NCI-H526 (cell line): ENCODE measurements at regions not wholly inside any gene's neighbourhood (a gene's known extent, or its start where the extent isn't known, plus 50 kb on each side); places are given as distances from the start of the nearest gene placed in this dataset.
"Not testable (repeated sequence)": the region's sequence is repeated elsewhere in the genome, so short reads cannot be mapped to it uniquely, and the experiment has no call there.

Experiments
- DNase-seq, 2 experiments: peaks; one replicate each; lab custom pipeline; 2025; lab: John Stamatoyannopoulos, UW

DNA sequence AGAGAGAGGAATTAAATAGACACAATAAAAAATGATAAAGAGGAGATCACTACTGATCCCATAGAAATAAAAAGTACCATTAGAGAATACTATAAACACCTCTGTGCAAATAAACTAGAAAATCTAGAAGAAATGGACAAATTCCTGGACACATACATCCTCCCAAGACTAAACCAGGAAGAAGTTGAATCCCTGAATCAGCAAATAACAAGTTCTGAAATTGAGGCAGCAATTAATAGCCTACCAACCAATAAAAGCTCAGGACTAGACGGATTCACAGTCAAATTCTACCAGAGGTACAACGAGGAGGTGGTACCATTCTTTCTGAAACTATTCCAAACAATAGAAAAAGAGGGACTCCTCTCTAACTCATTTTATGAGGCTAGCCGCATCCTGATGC, 862.7 kb upstream of the NRXN1 start:
- not testable (repeated sequence) for DNase-seq

GRCh38 chr2:51888120-51888519, 856.2 kb upstream of the NRXN1 start:
- no peak for DNase-seq

DNA sequence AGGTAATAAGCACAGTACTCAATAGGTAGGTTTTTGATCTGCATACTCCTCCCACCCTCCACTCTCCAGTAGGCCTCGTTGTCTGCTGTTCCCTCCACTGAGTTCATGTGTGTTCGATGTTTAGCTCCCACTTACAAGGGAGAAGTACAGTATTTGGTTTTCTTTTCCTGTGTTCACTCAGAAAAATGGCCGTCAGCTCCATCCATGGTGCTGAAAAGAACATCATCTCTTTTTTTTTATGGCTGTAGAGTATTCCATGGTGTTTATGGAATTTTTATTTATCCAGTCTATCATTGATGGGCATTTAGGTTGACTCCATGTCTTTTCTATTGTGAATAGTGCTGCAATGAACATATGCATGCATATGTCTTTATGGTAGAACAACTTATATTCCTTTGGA, 849.7 kb upstream of the NRXN1 start:
- DNase-seq = no peak

GRCh38 chr2:51880153-51880552, 848.2 kb upstream of the NRXN1 start:
- no peak for DNase-seq

GRCh38 chr2:51866361-51866760, 834.4 kb upstream of the NRXN1 start:
- no peak for DNase-seq

GRCh38 chr2:51859260-51859659, 827.3 kb upstream of the NRXN1 start:
- DNase-seq = no peak

- no peak for DNase-seq
Measured at GRCh38 chr2:51855683-51856082, 823.8 kb upstream of the NRXN1 start.

- no peak for DNase-seq
Measured at GRCh38 chr2:51846796-51847195, 814.9 kb upstream of the NRXN1 start.

DNA sequence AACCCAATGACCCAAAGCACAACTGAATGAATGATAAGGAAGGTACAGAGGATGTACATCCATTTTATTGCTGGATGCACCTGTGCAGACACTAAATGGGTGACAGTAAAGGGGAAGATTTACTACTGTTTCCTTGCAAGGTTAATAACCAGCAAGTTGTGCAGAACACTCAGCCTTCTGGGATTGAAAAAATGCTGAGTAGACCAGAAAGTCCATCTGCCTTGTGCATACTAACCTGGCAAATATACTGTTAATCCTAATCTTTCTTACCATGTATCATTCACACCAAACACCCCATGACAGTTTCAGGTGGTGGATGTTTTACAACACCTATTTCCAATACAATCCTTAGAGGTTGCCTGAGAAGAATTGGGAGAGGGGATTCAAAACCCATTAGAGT, 814.1 kb upstream of the NRXN1 start:
- DNase-seq = no peak

- DNase-seq = peak in 1 of 2 experiments; percentile 19
Measured at GRCh38 chr2:51844596-51844995, 812.7 kb upstream of the NRXN1 start.

- DNase-seq = no peak
Measured at GRCh38 chr2:51829477-51829876, 797.5 kb upstream of the NRXN1 start.

DNA sequence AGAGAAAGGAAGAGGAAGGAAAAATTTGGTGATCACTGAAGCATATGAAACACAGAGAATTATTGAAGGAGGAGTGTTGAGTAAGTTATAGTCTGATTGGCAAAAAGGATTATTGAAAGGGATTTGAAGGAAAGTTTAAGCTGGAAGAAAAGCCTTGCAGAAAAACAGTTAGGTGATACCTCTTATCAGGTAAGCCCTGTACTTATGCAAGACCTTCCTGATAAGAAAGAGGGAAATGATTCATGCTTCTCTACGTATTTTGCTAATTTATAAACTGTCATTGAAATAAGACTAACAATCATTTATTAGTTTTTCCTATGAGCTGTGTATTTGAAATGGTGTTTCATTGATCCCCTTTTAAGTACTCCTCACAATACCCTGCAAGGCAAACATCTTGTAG, 793.9 kb upstream of the NRXN1 start:
- no peak for DNase-seq

DNA sequence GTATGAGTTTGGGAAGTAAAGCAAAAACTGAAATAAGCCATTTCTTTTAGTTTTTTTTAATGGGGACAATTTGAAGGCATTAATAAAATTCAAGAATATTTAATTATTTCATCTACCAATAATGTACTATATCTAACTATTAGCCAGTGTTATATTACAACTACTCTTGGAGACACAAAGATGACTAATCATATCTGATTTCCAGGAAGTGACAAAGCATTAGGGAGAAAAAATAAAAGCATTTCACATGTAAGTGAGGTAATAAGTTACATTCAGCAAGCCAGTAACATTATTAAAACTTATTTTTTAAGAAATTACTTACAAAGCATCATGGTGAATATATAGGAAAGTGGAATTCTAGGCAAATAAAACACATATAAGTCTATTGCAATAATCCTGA, 781.3 kb upstream of the NRXN1 start:
- DNase-seq = no peak

DNA sequence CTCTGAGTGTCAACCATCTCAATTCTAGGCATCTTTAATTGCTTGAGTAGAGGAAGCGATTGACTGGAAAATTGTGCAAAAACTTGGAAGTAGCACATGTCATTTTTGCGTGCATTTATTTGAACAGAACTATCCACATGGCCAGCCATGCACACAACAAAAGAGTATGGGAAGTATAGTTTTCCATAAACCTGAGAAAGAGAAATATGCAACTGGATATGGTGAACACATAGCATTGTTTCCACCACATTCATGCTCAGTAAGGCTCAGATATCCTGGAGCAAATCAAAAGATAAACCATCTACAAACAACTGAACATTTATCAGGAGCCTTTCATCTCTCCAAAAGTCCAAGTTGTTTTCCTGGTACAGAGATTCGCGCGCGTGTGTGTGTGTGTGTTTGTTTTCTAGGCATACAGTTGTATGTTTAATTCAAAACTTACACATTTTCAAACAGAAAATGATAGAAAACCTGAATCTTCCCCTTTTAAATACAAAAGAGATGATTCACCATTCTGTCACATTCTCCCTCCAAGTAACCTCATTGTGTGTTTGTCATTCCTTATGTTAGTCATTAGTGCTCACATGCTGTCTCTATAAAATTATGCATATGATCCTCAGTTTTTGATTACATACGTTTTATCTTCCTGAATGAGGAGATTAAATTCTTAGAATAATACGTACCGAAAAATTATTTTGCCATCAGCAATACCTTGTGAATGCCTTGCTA, 780.4 kb upstream of the NRXN1 start:
- no peak for DNase-seq

GRCh38 chr2:51810197-51810596, 778.3 kb upstream of the NRXN1 start:
- DNase-seq = no peak

DNA sequence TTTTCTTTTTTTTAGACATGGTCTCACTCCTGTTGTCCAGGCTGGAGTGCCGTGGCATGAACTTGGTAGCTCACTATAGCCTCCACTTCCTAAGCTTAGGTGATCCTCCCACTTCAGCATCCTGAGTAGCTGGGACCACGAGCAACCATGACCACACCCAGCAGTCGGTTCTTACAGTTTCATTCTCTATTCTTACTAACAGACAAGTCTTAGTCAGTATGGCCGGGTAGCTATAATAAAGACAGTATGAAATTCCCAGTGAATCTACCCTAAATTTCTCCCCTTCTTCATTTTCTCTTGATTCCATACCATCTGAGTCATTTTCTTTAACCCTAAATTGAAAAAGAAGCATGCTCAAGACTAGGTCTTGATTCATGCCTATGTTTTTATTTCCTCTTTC, 775.3 kb upstream of the NRXN1 start:
- no peak for DNase-seq

DNA sequence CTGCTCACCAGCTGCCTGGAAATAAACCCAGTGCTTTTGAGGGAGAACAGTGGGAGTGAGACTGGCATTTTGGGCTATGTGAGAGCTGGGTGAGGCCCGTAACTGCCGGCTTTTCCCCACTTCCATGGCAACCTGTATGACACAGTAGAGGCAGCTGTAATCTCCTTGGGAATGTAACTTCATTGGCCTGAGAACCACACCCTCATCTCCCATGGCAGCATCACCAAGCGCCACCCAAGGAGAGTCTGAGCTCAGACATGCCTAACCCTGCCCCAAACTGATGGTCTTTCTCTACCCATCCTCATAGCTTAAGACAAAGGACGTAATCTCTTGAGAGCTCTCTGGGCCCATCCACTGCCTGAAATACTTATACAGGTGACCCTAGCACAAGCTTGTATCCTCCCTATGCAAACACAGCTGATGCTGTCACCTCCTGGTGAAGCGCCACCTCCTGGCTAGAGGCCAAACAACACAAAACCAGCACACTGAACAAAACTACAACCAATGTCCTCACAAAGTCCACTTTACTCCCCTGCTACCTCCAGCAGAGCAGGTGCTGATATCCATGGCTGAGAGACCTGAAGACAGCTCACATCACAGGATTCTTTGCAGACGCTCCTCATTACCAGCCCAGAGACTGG, 763.4 kb upstream of the NRXN1 start:
- DNase-seq = peak in 1 of 2 experiments; percentile 52

GRCh38 chr2:51791496-51791895, 759.6 kb upstream of the NRXN1 start:
- no peak for DNase-seq

DNA sequence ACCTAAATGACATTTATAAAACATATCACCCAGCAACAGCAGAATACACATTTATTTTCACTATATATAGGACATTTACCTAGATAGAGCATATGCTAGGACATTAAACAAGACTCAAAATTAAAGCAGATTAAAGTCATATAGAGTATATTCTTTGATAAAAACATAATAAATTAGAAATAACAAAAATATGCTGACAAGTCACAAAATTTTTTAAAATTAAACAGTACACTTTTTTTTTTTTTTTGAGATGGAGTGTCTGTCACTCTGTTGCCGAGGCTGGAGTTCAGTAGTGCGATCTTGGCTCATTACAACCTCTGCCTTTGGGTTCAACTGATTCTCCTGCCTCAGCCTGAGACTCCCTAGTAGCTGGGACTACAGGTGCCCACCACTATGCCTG, 758.9 kb upstream of the NRXN1 start:
- no peak for DNase-seq

DNA sequence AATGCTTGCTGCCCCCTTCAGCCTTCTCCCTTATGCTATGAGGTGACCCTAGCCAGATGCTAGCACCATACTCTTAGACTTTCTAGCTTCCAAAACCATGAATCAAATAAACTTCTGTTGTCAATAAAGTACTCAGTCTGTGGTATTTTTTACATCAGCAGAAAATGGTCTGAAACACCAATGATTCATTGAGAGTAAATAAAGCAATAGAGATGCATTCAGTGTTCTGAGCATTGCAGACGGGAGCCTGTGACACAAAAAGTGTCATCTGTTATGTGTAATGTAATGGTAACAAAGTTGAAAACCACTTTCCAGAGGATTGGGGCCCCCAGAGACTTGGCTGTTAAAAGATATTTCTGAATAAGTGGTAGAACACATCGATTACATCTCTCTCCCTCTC, 758.0 kb upstream of the NRXN1 start:
- no peak for DNase-seq

DNA sequence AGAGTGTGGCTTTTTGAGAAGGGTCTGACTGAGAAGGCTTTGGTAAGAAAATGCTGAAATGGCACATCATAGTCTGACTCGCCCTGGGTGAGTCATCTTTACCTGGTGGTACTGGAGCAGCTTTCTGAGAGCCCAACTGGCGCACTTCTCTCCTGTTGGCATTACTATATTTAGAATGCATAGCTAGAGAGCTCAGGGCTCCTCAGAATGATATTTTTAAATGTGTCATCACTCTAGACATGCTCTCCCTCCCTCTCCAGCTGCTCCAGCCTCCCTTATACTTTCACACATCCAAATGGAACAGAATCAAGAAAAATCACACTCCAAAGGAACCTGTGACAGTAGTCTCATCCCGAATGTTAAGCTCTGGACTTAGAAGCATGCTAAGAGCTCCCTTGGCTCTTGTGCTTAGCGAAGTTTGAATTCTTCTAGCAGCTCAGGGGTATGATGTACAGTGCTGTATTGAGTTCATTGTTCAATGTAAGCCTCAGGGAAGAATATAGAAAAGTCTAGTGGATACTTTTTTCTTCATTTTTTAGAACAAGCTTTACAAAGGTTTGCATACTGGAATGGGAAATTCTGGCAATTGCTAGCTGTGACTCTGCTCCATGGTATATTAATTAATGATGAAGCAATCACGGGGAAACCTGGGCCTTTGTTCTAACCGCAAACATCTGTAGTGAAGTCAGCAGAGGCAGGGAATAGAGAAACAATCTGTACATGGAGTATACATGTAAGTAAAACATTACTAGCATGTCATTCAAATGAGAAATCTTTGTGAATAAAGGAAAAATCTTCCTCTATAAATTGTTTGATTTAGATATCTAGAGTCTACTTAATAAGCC, 751.2 kb upstream of the NRXN1 start:
- no peak for DNase-seq

GRCh38 chr2:51781691-51782090, 749.8 kb upstream of the NRXN1 start:
- DNase-seq = no peak

DNA sequence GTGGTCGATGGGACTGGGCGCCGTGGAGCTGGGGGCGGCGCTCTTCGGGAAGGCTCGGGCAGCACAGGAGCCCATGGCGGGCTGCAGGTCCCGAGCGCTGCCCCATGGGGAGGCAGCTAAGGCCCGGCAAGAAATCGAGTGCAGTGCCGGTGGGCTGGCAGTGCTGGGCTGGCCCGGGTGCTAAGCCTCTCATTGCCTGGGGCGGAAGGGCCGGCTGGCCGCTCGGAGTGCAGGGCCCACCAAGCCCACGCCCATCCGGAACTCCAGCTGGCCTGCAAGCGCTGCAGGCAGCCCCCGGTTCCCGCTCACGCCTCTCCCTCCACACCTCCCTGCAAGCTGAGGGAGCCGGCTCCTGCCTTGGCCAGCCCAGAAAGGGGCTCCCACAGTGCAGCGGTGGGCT, 748.4 kb upstream of the NRXN1 start:
- DNase-seq = no peak
